IPS DF 6.9 (cell line): ENCODE measurements at regions not wholly inside any gene's neighbourhood (a gene's known extent, or its start where the extent isn't known, plus 50 kb on each side); places are given as distances from the start of the nearest gene placed in this dataset.

Experiments
- DNase-seq: peaks from one replicate; pipeline ENCODE4 v3.0.0-alpha.2; 2013; ENCODE audit warnings: low read depth, low spot score
- H3K27ac ChIP-seq: one replicate; pipeline ENCODE4 v1.5.1; 2013; ENCODE audit warnings: low read length, control low read depth
- H3K27me3 ChIP-seq: 2 replicates; pipeline ENCODE4 v1.6.1; 2013; ENCODE audit warnings: mild to moderate bottlenecking, low read length; ENCODE audit not compliant: control insufficient read depth, insufficient read depth
- H3K36me3 ChIP-seq: 2 replicates; pipeline ENCODE4 v1.6.1; 2013; ENCODE audit warnings: low read length; ENCODE audit not compliant: control insufficient read depth, insufficient read depth
- H3K4me1 ChIP-seq: 2 replicates; pipeline ENCODE4 v1.6.1; 2013; ENCODE audit warnings: low read length; ENCODE audit not compliant: control insufficient read depth, insufficient read depth
- H3K4me3 ChIP-seq: 2 replicates; pipeline ENCODE4 v1.5.1; 2013; ENCODE audit warnings: mild to moderate bottlenecking, low read length
- H3K9me3 ChIP-seq: 2 replicates; pipeline ENCODE4 v1.6.1; 2013; ENCODE audit warnings: low read length, inconsistent platforms; ENCODE audit not compliant: control insufficient read depth, insufficient read depth
- WGBS: extraction: QIAGEN DNeasy Blood & Tissue Kit; methylation state at CpG from one replicate; pipeline ENCODE4 v1.1.7; 2013; ENCODE audit warnings: mixed read lengths, missing lambda C conversion rate; ENCODE audit not compliant: insufficient read length, insufficient coverage; 5-methylcytosine and 5-hydroxymethylcytosine counted together

DNA sequence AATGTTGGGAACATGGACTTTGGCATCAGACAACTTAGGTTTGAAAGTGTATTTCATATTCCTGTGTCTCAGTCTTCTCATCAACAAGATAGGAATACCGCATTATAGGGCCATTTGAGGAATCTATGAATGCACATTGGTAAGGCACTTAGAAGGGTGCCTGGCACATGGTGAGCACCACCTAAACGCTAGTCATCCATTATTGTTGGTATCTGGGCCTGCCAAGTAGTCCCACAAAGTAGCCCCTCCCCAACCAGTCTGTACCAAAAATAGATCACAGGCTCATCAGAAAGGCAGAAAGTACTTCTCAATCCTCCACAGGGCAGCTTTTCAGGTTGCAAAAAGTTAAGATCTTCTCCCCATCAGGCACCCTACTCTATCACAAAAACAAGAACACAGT is 162.3 kb upstream of the KLF3 start:
- H3K27me3 ChIP-seq: no peaks in the 10 kb centered on the region
- no peak overlapping the region for H3K4me3 ChIP-seq
- WGBS: no CpG with 5 or more reads among the region's 2 CpGs
- H3K4me1 ChIP-seq: no peaks in the 10 kb centered on the region
- DNase-seq: no peak
- no peaks in the 10 kb centered on the region for H3K36me3 ChIP-seq
- no peak overlapping the region for H3K27ac ChIP-seq
- H3K9me3 ChIP-seq: no peaks in the 10 kb centered on the region

GRCh38 chr4:38503689-38504395 is 160.2 kb upstream of the KLF3 start:
- H3K4me3 ChIP-seq: no peak overlapping the region
- no peak overlapping the region for H3K27ac ChIP-seq
- no peaks in the 10 kb centered on the region for H3K9me3 ChIP-seq
- no CpG with 5 or more reads among the region's 6 CpGs for WGBS
- H3K4me1 ChIP-seq: no peaks in the 10 kb centered on the region
- no peaks in the 10 kb centered on the region for H3K36me3 ChIP-seq
- DNase-seq: no peak
- no peaks in the 10 kb centered on the region for H3K27me3 ChIP-seq

DNA sequence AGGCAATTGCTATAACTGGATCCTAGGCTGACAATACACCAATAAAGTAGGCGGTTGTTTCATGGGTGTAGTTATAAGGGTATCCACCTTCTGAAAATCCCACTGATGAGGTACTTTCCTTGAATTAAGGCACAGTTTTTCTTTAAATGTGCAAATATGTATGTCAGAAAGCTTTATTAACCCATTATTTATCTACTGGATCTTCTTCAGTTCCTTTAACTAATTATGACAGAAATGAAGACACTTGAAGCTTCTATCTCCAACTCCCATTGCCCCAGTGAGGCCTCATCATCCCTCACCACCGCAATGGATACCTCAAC is 159.6 kb upstream of the KLF3 start:
- H3K4me1 ChIP-seq: no peaks in the 10 kb centered on the region
- no peaks in the 10 kb centered on the region for H3K36me3 ChIP-seq
- no peak overlapping the region for H3K27ac ChIP-seq
- DNase-seq: no peak
- H3K9me3 ChIP-seq: no peaks in the 10 kb centered on the region
- no peaks in the 10 kb centered on the region for H3K27me3 ChIP-seq
- no peak overlapping the region for H3K4me3 ChIP-seq
- no CpG with 5 or more reads among the region's 2 CpGs for WGBS

- DNase-seq: no peak
- Histone ChIP-seq H3K27ac (no peak overlapping the region), H3K4me3 (no peak overlapping the region), H3K9me3 (no peaks in the 10 kb centered on the region), H3K36me3 (no peaks in the 10 kb centered on the region), H3K4me1 (peaks cover 3% of the 10 kb centered on the region; the same call in 1 of the 2 replicates), H3K27me3 (no peaks in the 10 kb centered on the region)
- WGBS: no CpG with 5 or more reads among the region's 5 CpGs
Measured at GRCh38 chr4:38509551-38509950, 154.4 kb upstream of the KLF3 start.

DNA sequence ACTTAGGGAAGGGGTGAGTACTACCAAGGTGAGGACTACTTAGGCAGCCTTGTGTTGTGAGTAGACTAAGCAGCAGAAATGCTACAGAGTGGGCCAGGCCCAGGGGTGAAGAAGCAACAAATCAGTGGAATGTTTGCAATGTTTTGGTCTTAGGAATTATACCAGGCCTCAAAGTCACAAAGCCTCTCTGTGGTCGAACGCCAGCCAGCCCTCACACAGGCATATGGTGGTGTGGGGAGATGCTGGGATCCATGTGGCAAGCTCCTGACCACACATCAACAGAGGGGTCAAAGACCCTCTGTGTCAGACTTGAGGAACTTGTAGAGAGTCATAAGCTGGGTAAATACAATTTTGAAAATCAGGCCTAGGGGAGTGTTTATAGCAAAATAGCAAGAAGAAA is 153.8 kb upstream of the KLF3 start:
- WGBS: no CpG with 5 or more reads among the region's 2 CpGs
- Histone ChIP-seq H3K27me3 (no peaks in the 10 kb centered on the region), H3K27ac (no peak overlapping the region), H3K4me3 (no peak overlapping the region), H3K9me3 (no peaks in the 10 kb centered on the region), H3K36me3 (no peaks in the 10 kb centered on the region), H3K4me1 (peaks cover 3% of the 10 kb centered on the region; the same call in 1 of the 2 replicates)
- DNase-seq: no peak

DNA sequence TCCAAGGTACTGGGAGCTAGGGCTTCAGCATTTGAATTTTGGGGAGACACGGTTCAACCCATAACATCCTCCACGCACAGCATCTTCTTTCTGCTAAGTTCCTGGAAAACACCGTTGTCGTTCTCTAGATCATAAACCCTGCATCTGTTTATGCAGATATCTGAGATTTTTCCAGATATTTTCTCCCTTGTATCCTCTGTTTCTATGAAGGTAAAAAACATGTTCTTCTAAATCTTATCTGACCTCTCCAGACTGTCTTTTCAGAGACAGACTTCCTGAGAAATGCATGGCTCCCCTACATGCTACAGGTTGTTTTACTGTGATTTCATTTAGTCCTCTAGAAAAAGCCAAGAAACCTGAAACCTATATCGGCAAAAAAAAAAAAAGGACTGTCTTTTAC is 152.3 kb upstream of the KLF3 start:
- H3K4me1 ChIP-seq: peaks cover 3% of the 10 kb centered on the region; the same call in 1 of the 2 replicates
- no CpG with 5 or more reads among the region's 5 CpGs for WGBS
- no peaks in the 10 kb centered on the region for H3K9me3 ChIP-seq
- no peak overlapping the region for H3K4me3 ChIP-seq
- H3K27ac ChIP-seq: no peak overlapping the region
- no peaks in the 10 kb centered on the region for H3K36me3 ChIP-seq
- DNase-seq: no peak
- H3K27me3 ChIP-seq: no peaks in the 10 kb centered on the region

GRCh38 chr4:38512840-38513239 is 151.2 kb upstream of the KLF3 start:
- H3K27me3 ChIP-seq: no peaks in the 10 kb centered on the region
- no peak overlapping the region for H3K4me3 ChIP-seq
- no peaks in the 10 kb centered on the region for H3K36me3 ChIP-seq
- H3K9me3 ChIP-seq: no peaks in the 10 kb centered on the region; the same call in 1 of the 2 replicates
- H3K27ac ChIP-seq: no peak overlapping the region
- DNase-seq: no peak
- H3K4me1 ChIP-seq: peaks cover 4% of the 10 kb centered on the region; the same call in 1 of the 2 replicates
- no CpG with 5 or more reads among the region's 4 CpGs for WGBS

GRCh38 chr4:38514465-38515146 is 149.4 kb upstream of the KLF3 start:
- WGBS: no CpG with 5 or more reads among the region's 1 CpG
- H3K27ac ChIP-seq: no peak overlapping the region
- H3K4me1 ChIP-seq: peaks cover 4% of the 10 kb centered on the region; the same call in 1 of the 2 replicates
- H3K9me3 ChIP-seq: no peaks in the 10 kb centered on the region; the same call in 1 of the 2 replicates
- H3K4me3 ChIP-seq: no peak overlapping the region
- no peaks in the 10 kb centered on the region for H3K36me3 ChIP-seq
- no peak for DNase-seq
- H3K27me3 ChIP-seq: no peaks in the 10 kb centered on the region

DNA sequence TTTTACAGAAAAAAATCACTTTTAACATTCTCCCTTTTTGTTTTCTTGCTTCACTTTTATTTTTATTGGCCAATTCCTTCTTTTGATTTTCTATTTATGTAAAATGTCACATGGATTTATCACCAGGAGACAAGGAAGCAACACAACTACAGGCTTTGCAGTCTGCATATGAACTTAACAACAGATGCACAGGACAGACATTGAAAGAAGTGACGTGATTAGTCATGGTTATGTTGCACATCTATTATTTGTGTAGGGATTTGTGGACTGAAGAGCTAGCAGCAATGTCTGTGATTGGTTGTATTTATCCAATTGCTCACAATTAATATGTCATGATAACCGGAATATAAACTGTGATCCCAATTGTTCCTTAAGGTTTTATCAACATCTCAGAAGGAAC is 147.8 kb upstream of the KLF3 start:
- no peak overlapping the region for H3K27ac ChIP-seq
- no peak for DNase-seq
- WGBS: no CpG with 5 or more reads among the region's 2 CpGs
- no peaks in the 10 kb centered on the region; the same call in 1 of the 2 replicates for H3K9me3 ChIP-seq
- H3K27me3 ChIP-seq: no peaks in the 10 kb centered on the region
- H3K36me3 ChIP-seq: no peaks in the 10 kb centered on the region
- H3K4me3 ChIP-seq: no peak overlapping the region
- peaks cover 4% of the 10 kb centered on the region; the same call in 1 of the 2 replicates for H3K4me1 ChIP-seq

- H3K27ac ChIP-seq: no peak overlapping the region
- H3K4me3 ChIP-seq: no peak overlapping the region
- H3K36me3 ChIP-seq: no peaks in the 10 kb centered on the region
- DNase-seq: no peak
- H3K4me1 ChIP-seq: peaks cover 1% of the 10 kb centered on the region
- H3K27me3 ChIP-seq: no peaks in the 10 kb centered on the region
- no peaks in the 10 kb centered on the region; the same call in 1 of the 2 replicates for H3K9me3 ChIP-seq
- WGBS: no CpG with 5 or more reads among the region's 1 CpG
Measured at GRCh38 chr4:38519666-38520065, 144.3 kb upstream of the KLF3 start.
